ENCODE measurements at regions not wholly inside any gene's neighbourhood (a gene's known extent, or its start where the extent isn't known, plus 50 kb on each side); places are given as distances from the start of the nearest gene placed in this dataset.
A peak's percentile ranks its signal among the peaks of the same experiment; 100 is the strongest.

- Histone ChIP-seq H3K4ac (ENCODE audit: low read depth, low read length) (no peak overlapping the region), H4K12ac (ENCODE audit: low read depth, low read length) (no peak overlapping the region), H3K9ac (ENCODE audit: low read length) (no peak overlapping the region), H2BK120ac (ENCODE audit: insufficient read depth, low read length, poor library complexity) (no peak overlapping the region), H3K14ac (ENCODE audit: low read length) (no peak overlapping the region), H3K23ac (ENCODE audit: low read length) (no peak overlapping the region), H2AFZ (ENCODE audit: insufficient read depth, low read length, poor library complexity) (no peak overlapping the region), H3K18ac (ENCODE audit: low read length) (no peak overlapping the region), H3K27ac (ENCODE audit: low read depth, low read length) (no peak overlapping the region), H3K4me3 (ENCODE audit: low read depth, low read length) (no peak overlapping the region), H2BK5ac (ENCODE audit: low read depth, low read length, poor library complexity) (no peak overlapping the region), H2AK5ac (ENCODE audit: low read length) (no peak overlapping the region), H3K4me2 (ENCODE audit: low read length) (no peak overlapping the region), H3K79me2 (ENCODE audit: control insufficient read depth, insufficient read depth, low read length, poor library complexity) (no peaks in the 10 kb centered on the region), H2BK12ac (ENCODE audit: low read length) (no peak overlapping the region), H3K27me3 (ENCODE audit: insufficient read depth, low read length) (no peaks in the 10 kb centered on the region), H3K79me1 (ENCODE audit: low read length) (peaks cover 1% of the 10 kb centered on the region), H4K8ac (ENCODE audit: low read depth, low read length) (no peak overlapping the region), H3K9me3 (ENCODE audit: insufficient read depth, low read depth, low read length) (no peaks in the 10 kb centered on the region), H4K91ac (ENCODE audit: low read depth, low read length) (no peak overlapping the region), H3K4me1 (ENCODE audit: control insufficient read depth in 1 of 2, insufficient read depth in 2 of 2, low read length in 2 of 2) (no peaks in the 10 kb centered on the region), H3K36me3 (ENCODE audit: control insufficient read depth in 1 of 2, insufficient read depth in 2 of 2, low read length in 2 of 2) (no peaks in the 10 kb centered on the region)
- no CpG with 5 or more reads among the region's 3 CpGs for WGBS (ENCODE audit: extremely low coverage, insufficient coverage, insufficient read length)
- DNase-seq: no peak
Measured at GRCh38 chr3:106348139-106348690, 479.4 kb upstream of the CBLB start.

GRCh38 chr3:106349191-106349881 is 480.5 kb upstream of the CBLB start:
- H3K79me2 ChIP-seq (ENCODE audit: control insufficient read depth, insufficient read depth, low read length, poor library complexity): no peaks in the 10 kb centered on the region
- no peak overlapping the region for H3K4me2 ChIP-seq (ENCODE audit: low read length)
- H4K12ac ChIP-seq (ENCODE audit: low read depth, low read length): no peak overlapping the region
- no peak overlapping the region for H2AFZ ChIP-seq (ENCODE audit: insufficient read depth, low read length, poor library complexity)
- no peak overlapping the region for H3K18ac ChIP-seq (ENCODE audit: low read length)
- no peak overlapping the region for H4K91ac ChIP-seq (ENCODE audit: low read depth, low read length)
- H3K36me3 ChIP-seq (ENCODE audit: control insufficient read depth in 1 of 2, insufficient read depth in 2 of 2, low read length in 2 of 2): no peaks in the 10 kb centered on the region
- no peak overlapping the region for H3K4me3 ChIP-seq (ENCODE audit: low read depth, low read length)
- no peaks in the 10 kb centered on the region for H3K4me1 ChIP-seq (ENCODE audit: control insufficient read depth in 1 of 2, insufficient read depth in 2 of 2, low read length in 2 of 2)
- H3K9ac ChIP-seq (ENCODE audit: low read length): no peak overlapping the region
- H3K23ac ChIP-seq (ENCODE audit: low read length): no peak overlapping the region
- no CpG with 5 or more reads among the region's 2 CpGs for WGBS (ENCODE audit: extremely low coverage, insufficient coverage, insufficient read length)
- DNase-seq: peak in 1 of 2 donors; percentile 19
- H4K8ac ChIP-seq (ENCODE audit: low read depth, low read length): no peak overlapping the region
- no peak overlapping the region for H2BK5ac ChIP-seq (ENCODE audit: low read depth, low read length, poor library complexity)
- no peak overlapping the region for H3K14ac ChIP-seq (ENCODE audit: low read length)
- H3K27me3 ChIP-seq (ENCODE audit: insufficient read depth, low read length): no peaks in the 10 kb centered on the region
- H3K9me3 ChIP-seq (ENCODE audit: insufficient read depth, low read depth, low read length): no peaks in the 10 kb centered on the region
- H3K79me1 ChIP-seq (ENCODE audit: low read length): peaks cover 1% of the 10 kb centered on the region
- H2BK12ac ChIP-seq (ENCODE audit: low read length): no peak overlapping the region
- H3K27ac ChIP-seq (ENCODE audit: low read depth, low read length): no peak overlapping the region
- H2BK120ac ChIP-seq (ENCODE audit: insufficient read depth, low read length, poor library complexity): no peak overlapping the region
- H3K4ac ChIP-seq (ENCODE audit: low read depth, low read length): no peak overlapping the region
- no peak overlapping the region for H2AK5ac ChIP-seq (ENCODE audit: low read length)

- H3K4me3 ChIP-seq (ENCODE audit: low read depth, low read length): no peak overlapping the region
- no peak overlapping the region for H2BK12ac ChIP-seq (ENCODE audit: low read length)
- H3K18ac ChIP-seq (ENCODE audit: low read length): no peak overlapping the region
- H2BK5ac ChIP-seq (ENCODE audit: low read depth, low read length, poor library complexity): no peak overlapping the region
- no peak overlapping the region for H2AFZ ChIP-seq (ENCODE audit: insufficient read depth, low read length, poor library complexity)
- no peak overlapping the region for H2AK5ac ChIP-seq (ENCODE audit: low read length)
- no peak overlapping the region for H4K12ac ChIP-seq (ENCODE audit: low read depth, low read length)
- H3K9me3 ChIP-seq (ENCODE audit: insufficient read depth, low read depth, low read length): peaks cover 4% of the 10 kb centered on the region
- H3K4me2 ChIP-seq (ENCODE audit: low read length): no peak overlapping the region
- no peaks in the 10 kb centered on the region for H3K36me3 ChIP-seq (ENCODE audit: control insufficient read depth in 1 of 2, insufficient read depth in 2 of 2, low read length in 2 of 2)
- no peak overlapping the region for H4K8ac ChIP-seq (ENCODE audit: low read depth, low read length)
- H3K9ac ChIP-seq (ENCODE audit: low read length): no peak overlapping the region
- H3K14ac ChIP-seq (ENCODE audit: low read length): no peak overlapping the region
- no peak overlapping the region for H3K23ac ChIP-seq (ENCODE audit: low read length)
- no peak overlapping the region for H2BK120ac ChIP-seq (ENCODE audit: insufficient read depth, low read length, poor library complexity)
- no peaks in the 10 kb centered on the region for H3K27me3 ChIP-seq (ENCODE audit: insufficient read depth, low read length)
- no peak overlapping the region for H4K91ac ChIP-seq (ENCODE audit: low read depth, low read length)
- no peak for DNase-seq
- H3K79me1 ChIP-seq (ENCODE audit: low read length): no peaks in the 10 kb centered on the region
- no peak overlapping the region for H3K4ac ChIP-seq (ENCODE audit: low read depth, low read length)
- H3K4me1 ChIP-seq (ENCODE audit: control insufficient read depth in 1 of 2, insufficient read depth in 2 of 2, low read length in 2 of 2): no peaks in the 10 kb centered on the region
- WGBS (ENCODE audit: extremely low coverage, insufficient coverage, insufficient read length): no CpG with 5 or more reads among the region's 3 CpGs
- H3K27ac ChIP-seq (ENCODE audit: low read depth, low read length): no peak overlapping the region
- no peaks in the 10 kb centered on the region for H3K79me2 ChIP-seq (ENCODE audit: control insufficient read depth, insufficient read depth, low read length, poor library complexity)
Measured at GRCh38 chr3:106355873-106356272, 487.1 kb upstream of the CBLB start.

GRCh38 chr3:106359692-106360091 is 490.9 kb upstream of the CBLB start:
- no peak overlapping the region for H2BK5ac ChIP-seq (ENCODE audit: low read depth, low read length, poor library complexity)
- no peak overlapping the region for H3K27ac ChIP-seq (ENCODE audit: low read depth, low read length)
- H3K79me1 ChIP-seq (ENCODE audit: low read length): no peaks in the 10 kb centered on the region
- WGBS (ENCODE audit: extremely low coverage, insufficient coverage, insufficient read length): no CpG with 5 or more reads among the region's 3 CpGs
- H3K4me2 ChIP-seq (ENCODE audit: low read length): no peak overlapping the region
- no peak overlapping the region for H4K8ac ChIP-seq (ENCODE audit: low read depth, low read length)
- H3K23ac ChIP-seq (ENCODE audit: low read length): no peak overlapping the region
- H2BK12ac ChIP-seq (ENCODE audit: low read length): no peak overlapping the region
- H4K91ac ChIP-seq (ENCODE audit: low read depth, low read length): no peak overlapping the region
- H3K27me3 ChIP-seq (ENCODE audit: insufficient read depth, low read length): no peaks in the 10 kb centered on the region
- no peak overlapping the region for H3K14ac ChIP-seq (ENCODE audit: low read length)
- H3K18ac ChIP-seq (ENCODE audit: low read length): no peak overlapping the region
- no peak overlapping the region for H3K4me3 ChIP-seq (ENCODE audit: low read depth, low read length)
- H3K9me3 ChIP-seq (ENCODE audit: insufficient read depth, low read depth, low read length): peaks cover 8% of the 10 kb centered on the region
- H3K9ac ChIP-seq (ENCODE audit: low read length): no peak overlapping the region
- no peak overlapping the region for H2BK120ac ChIP-seq (ENCODE audit: insufficient read depth, low read length, poor library complexity)
- H3K4ac ChIP-seq (ENCODE audit: low read depth, low read length): no peak overlapping the region
- H2AK5ac ChIP-seq (ENCODE audit: low read length): no peak overlapping the region
- no peaks in the 10 kb centered on the region for H3K4me1 ChIP-seq (ENCODE audit: control insufficient read depth in 1 of 2, insufficient read depth in 2 of 2, low read length in 2 of 2)
- H3K79me2 ChIP-seq (ENCODE audit: control insufficient read depth, insufficient read depth, low read length, poor library complexity): no peaks in the 10 kb centered on the region
- DNase-seq: no peak
- H2AFZ ChIP-seq (ENCODE audit: insufficient read depth, low read length, poor library complexity): no peak overlapping the region
- H3K36me3 ChIP-seq (ENCODE audit: control insufficient read depth in 1 of 2, insufficient read depth in 2 of 2, low read length in 2 of 2): no peaks in the 10 kb centered on the region
- no peak overlapping the region for H4K12ac ChIP-seq (ENCODE audit: low read depth, low read length)

All from trophoblast cell (in vitro differentiated cells and primary cell).